Sciatic nerve (tissue), 2 donors: ENCODE measurements at regions not wholly inside any gene's neighbourhood (a gene's known extent, or its start where the extent isn't known, plus 50 kb on each side); places are given as distances from the start of the nearest gene placed in this dataset.
"Not testable (repeated sequence)": the region's sequence is repeated elsewhere in the genome, so short reads cannot be mapped to it uniquely, and the experiment has no call there.

Source experiments
- ATAC-seq: fragments of 200-7000 bp; cut with Tn5 transposase; one replicate; pipeline ENCODE4 v1.9.1; 2020; ENCODE audit warnings: mild to moderate bottlenecking, moderate library complexity
- DNase-seq: peaks from one replicate; pipeline ENCODE4 v3.0.0-alpha.2; 2020; ENCODE audit warnings: low spot score
- intact Hi-C: fragments of 100-400 bp; cut with DNase I; formaldehyde crosslinking; loops from one replicate; pipeline ENCODE4 v1.14.2; 2022
- donor health status: DM: no; HTN: no; CAD: no.
- donor health status: DM: no; HTN: no; CAD: no.

DNA sequence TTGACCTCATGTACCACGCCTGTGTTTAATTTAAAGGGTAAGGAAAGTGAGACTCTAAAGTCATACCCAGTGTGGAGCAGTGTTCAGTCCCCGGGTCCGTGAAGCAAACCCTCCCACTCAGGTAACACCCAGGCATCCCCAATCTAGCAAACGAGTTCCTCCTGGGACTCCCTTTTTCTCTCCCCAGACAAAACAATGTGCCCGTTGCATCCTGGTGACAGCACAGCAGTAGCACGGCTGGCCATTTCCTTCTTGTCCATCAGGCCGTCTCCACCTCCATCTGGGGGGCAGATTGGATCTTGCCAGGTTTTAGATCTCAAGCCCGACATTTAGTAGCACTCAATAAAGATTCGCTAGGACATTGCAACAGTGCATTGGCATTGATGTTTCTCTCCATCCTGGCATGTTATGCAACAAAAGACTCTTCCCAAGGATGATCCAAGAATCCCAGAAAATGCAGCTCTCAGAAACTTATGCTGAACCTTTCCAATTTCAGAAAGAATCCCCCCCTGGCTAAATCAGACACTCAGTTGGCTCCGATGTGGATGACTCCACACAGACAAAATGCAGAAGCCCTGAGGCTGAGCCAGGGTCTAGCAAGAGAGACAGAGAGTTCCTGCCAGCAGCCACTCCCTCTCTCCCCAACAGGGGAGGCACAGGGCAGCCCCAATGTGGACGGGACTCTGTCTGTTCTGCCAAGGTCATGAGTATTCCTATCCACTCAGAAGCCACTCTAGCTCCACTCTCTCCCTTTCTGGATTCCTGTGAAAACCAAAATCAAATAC, 274.5 kb upstream of the MGMT start:
- DNase-seq (peak; percentile 66), ATAC-seq (peak; percentile 96)
- intact Hi-C loops = no loop called here

DNA sequence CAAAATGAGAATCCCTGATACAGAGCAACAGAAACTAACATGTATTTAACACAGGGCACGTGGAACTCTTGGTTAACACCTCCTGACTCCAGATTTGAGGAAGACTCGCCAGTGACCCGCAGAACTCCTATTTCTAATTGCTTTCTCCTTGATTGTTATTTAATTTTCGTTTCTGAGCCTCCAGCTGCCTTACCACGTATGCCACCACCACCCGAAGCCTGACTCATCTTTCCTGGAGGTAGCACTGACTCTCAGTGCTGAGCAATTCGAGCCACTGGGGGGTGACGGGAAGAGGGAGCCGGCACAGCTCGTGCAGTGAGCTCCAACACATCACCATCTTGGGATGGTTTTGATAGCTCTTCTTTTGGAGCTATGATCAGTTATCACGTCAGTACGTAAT, 273.9 kb upstream of the MGMT start:
- intact Hi-C loops = no loop called here
- DNase-seq (no peak), ATAC-seq (peak; percentile 64)

GRCh38 chr10:129194181-129194870, 272.7 kb upstream of the MGMT start:
- intact Hi-C loops = no loop called here
- ATAC-seq = no peak
- no peak for DNase-seq

DNA sequence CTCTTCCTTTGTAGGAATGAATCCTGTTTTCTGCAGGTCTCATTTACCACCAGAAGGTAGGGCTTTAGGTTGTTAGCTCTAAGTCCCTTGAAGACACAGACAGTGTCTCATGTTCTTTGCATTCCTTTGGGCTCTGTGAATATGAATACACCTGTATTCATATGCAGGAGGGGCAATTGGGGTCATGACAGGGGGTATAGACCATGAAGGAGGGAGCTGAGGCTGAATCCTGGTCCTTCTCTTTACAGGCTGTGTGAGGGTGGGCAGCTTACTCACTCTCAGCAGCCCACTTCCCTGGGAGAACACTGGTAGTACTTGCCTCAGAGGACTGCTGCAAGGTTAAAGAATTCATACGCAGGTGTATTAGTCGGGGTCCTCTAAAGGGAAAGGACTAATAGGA, 267.2 kb upstream of the MGMT start:
- DNase-seq (no peak), ATAC-seq (no peak)
- intact Hi-C loops = no loop called here

- DNase-seq = no peak
- intact Hi-C loops = no loop called here
- ATAC-seq = no peak
These were observed 263.2 kb upstream of the MGMT start for GRCh38 chr10:129203819-129204218.

DNA sequence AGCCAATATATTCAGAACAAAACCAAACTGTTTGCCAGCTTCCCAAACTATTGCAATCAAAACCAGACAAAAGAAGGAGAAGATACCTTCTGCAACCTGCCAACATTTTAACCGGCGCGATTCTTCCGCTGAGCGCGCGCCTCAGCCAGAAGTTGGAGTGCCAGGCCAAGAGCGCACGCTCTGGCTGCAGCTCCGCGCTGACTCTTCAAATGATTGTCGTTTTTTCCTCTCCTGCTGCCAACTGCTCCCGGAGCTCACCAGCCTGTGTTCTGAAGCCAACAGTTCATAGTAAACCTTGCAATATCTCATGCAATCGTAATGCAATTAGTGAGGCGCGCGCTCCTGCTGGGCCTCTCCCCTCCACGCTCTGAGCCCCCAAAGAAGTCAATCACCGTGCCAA, 259.7 kb upstream of the MGMT start:
- intact Hi-C loops = no loop called here

DNA sequence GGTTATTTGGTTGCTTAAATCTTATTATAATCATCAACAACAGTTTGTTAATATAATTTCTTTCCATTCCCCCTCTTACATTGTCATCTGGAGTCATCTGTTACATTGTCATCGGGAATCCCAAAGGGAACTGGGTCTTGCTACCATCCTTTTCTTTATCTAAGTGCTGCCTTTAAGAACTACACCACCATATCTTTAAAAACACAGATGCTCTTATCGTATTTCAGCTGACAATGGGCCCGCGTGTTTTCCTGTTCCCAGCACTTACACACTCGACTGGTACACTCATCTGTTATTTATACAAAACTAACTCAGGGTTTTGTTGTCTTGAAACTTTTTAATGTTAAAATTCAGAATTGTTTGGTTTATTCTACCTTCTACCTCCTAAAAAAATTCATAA, 256.2 kb upstream of the MGMT start:
- DNase-seq = no peak
- intact Hi-C loops = no loop called here
- ATAC-seq = no peak

More for the DNA sequence above, 259.7 kb upstream of the MGMT start:
- DNase-seq (no peak), ATAC-seq (no peak)

DNA sequence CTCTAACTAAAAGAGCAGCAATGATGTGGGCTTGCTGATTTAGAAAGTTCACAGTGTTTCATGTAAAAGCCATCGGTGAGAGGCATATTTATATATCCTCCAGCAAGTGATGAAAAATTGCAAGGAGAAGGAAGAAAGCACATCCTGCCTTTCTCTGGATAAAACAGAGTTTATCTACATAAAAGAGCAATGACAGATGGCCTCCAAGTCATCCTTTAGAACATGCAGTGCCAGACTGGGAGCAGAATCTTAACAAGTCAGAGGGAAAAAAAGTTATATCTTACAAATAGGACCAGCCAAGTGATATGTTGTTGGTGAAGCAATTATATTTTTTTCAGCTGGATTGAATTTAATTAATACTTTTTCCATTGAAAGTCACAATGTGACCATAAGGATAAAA, 253.8 kb upstream of the MGMT start:
- ATAC-seq = no peak
- intact Hi-C loops = no loop called here
- DNase-seq = no peak

- intact Hi-C loops, ATAC-seq: not testable (repeated sequence)
These were observed 253.0 kb upstream of the MGMT start for GRCh38 chr10:129213996-129214395.

DNA sequence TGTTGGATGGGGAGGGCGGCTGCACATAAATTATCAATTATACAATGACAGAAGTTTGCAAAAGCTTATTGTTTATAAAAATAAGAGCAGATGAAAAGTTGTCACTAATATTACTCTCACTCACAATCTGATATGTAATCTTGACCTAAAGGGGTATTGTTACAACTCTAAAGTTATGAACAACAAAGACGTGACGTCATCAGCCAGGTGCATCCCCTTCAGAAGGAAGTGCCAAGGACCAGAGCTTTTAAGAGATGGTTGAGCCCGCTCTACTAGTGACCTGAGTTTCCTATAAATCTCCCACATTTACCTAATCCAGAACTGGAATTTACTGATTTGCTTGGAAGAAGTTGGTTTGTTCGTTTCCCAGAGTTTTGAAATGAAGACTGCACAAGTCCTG, 247.7 kb upstream of the MGMT start:
- intact Hi-C loops = no loop called here
- ATAC-seq = no peak
- DNase-seq = no peak

More at GRCh38 chr10:129213996-129214395, 253.0 kb upstream of the MGMT start:
- DNase-seq = not testable (repeated sequence)

DNA sequence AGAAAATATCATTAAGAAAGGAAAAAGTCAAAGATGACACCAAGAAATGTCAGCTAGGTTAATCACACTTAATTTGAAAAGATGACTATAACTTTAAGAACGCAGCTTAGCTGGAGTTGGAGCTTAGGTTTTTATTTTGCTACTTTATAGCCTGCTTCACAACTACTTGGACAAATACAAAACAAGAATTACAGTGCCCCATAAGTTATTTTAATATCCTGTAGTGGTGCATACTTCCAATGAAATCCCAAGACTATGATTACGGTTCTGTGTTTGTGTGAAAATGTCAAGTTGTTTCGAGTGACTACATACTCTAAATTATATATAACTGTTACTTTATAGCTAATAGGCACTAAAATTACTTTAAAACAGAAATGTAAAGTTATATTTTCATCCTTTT, 244.6 kb upstream of the MGMT start:
- ATAC-seq = no peak
- no peak for DNase-seq
- intact Hi-C loops = no loop called here

DNA sequence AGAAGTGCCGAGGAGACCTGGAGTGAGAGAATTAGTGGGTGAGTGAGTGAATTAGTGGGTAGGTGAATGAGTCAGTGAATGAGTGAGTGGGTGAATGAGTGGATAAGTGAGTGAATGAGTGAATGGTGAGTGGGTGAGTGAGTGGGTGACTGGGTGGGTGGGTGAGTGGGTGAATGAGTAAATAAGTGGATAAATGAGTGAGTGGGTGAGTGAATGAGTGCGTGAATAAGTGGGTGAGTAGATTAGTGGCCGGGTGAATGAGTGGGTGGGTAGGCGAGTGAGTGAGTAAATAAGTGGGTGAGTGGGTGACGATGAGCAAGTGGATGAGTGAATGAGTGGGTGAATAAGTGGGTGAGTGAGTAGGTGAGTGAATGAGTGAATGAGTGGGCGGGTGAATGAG, 243.7 kb upstream of the MGMT start:
- DNase-seq (no peak), ATAC-seq (no peak)
- intact Hi-C loops = no loop called here

- ATAC-seq (no peak), DNase-seq (no peak)
- intact Hi-C loops = no loop called here
These were observed 243.0 kb upstream of the MGMT start for GRCh38 chr10:129224065-129224464.

DNA sequence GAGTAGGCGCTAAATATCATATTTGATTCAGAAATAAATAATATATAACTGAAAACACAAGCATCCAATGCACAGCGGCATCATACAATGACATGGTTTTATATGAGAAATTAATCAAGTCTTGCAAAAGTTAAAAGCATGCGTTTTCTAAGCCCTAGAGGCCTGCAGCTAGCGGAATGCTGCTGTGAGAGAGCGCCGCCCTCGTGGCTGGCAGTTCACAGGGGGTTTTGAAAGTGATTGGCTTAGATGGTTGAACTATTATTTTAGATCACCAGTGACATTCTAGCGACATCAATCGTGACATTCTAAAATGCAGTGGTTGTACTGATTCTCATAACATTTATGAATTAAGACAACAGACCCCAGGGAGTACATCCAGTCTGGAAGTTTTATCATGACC, 235.2 kb upstream of the MGMT start:
- no peak for ATAC-seq
- DNase-seq = no peak
- intact Hi-C loops = no loop called here

DNA sequence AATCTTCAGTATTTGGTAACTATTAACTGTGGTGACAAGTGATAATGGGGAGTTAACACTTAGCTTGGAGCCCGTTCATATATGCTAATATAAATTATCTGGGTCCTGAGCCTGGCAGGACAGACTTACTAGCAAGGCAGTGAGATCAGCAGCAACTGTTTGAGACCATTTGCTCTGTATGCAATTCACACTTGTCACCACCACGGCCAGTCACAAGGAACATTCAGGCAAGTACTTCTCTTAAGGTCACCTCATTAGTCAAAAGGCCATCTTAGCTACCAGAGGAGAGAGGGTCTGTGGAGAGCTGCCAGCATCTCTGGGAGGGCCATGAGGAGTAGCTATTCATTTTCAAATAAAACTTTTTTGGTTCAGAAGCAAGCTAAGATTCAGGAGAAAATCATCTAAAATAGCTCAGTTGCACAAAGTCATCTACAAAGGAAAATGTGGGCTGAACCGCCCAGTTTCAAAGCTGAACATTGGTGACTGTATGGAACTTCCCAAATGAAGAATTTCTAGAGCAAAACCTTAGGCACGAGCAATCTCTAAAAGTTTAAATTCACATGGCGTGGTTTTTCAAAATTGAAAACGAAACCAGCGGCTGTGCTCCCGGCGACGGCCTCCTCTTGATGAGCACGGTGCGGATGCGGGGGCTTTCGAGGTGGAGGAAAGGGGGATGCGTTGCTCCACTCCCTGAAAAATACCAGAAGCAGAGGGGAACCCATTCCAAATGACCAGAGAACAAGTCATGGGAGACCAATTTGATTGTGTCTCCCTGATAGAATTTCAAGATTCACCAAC, 233.5 kb upstream of the MGMT start:
- DNase-seq = no peak
- intact Hi-C loops = no loop called here

GRCh38 chr10:129236274-129236691, 230.8 kb upstream of the MGMT start:
- DNase-seq (no peak), ATAC-seq (no peak)
- intact Hi-C loops = no loop called here

More for the DNA sequence above, 233.5 kb upstream of the MGMT start:
- ATAC-seq = no peak

DNA sequence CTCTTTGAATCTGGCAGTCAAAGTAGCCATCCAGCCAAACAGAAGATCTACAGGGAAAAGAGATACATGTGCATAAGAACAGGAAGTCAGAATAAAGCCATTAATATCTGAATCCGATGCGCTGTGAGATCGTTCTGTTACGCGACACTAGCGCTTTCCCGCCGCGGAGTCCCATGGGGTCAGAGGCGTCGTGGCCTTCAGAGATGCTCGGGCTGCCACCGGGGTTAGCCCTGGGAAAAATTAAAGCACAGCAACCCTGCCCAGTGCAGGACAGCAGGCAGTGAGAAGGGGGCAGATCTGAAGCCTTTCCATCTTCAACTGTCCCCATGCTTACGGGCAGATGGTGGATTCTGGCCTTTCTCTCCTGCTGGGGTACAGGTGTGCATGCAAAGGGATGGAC, 225.6 kb upstream of the MGMT start:
- intact Hi-C loops = no loop called here
- no peak for ATAC-seq

GRCh38 chr10:129244298-129244697, 222.7 kb upstream of the MGMT start:
- ATAC-seq (no peak), DNase-seq (no peak)

More for the DNA sequence above, 225.6 kb upstream of the MGMT start:
- no peak for DNase-seq

DNA sequence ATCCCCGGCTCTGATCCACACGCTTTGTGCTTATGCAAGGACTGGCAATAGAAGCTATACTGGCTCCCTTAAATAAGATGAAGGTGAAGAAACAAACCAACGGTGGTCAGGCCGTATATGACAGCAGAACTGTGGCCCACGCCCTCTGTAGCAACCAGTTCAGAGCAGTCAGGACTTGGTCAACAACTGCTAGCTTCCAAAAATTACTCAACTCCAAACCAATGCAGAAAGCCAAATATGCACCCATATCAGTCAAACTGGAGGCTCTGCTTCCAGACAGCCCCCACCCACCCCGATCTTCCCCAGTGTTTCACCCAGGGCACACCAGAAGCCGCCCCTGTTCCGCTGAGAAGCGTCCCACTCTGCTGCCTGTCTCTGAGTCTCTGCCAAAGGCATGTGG, 222.3 kb upstream of the MGMT start:
- DNase-seq = no peak
- intact Hi-C loops = no loop called here
- ATAC-seq = no peak

More at GRCh38 chr10:129244298-129244697, 222.7 kb upstream of the MGMT start:
- intact Hi-C loops = no loop called here
